GM23338 (cell line): ENCODE measurements at regions not wholly inside any gene's neighbourhood (a gene's known extent, or its start where the extent isn't known, plus 50 kb on each side); places are given as distances from the start of the nearest gene placed in this dataset.

Experiments
- ATAC-seq: fragments of 200-7000 bp; cut with Tn5 transposase; 3 replicates; pipeline ENCODE4 v1.9.1; 2020
- DNase-seq: peaks from one replicate; pipeline ENCODE4 v3.0.0-alpha.2; 2015; ENCODE audit warnings: low spot score
- H2AFZ ChIP-seq: fragments of 200-600 bp; sonication (generic); 2 replicates; pipeline ENCODE4 v1.8.0; 2016; ENCODE audit warnings: antibody characterized with exemption, mild to moderate bottlenecking, moderate library complexity
- H3F3A ChIP-seq: fragments of 200-600 bp; sonication (generic); replicated peaks from 2 replicates; pipeline ENCODE4 v1.8.0; 2017; ENCODE audit warnings: antibody characterized with exemption, mixed run types, low read depth
- H3K27ac ChIP-seq: fragments of 200-600 bp; sonication (generic); 2 replicates; pipeline ENCODE4 v1.6.1; 2016; ENCODE audit warnings: low read depth
- H3K27me3 ChIP-seq: fragments of 200-600 bp; sonication (generic); 2 replicates; pipeline ENCODE4 v1.8.0; 2016; ENCODE audit warnings: mild to moderate bottlenecking, mixed run types, moderate library complexity; ENCODE audit not compliant: insufficient read depth
- H3K36me3 ChIP-seq: fragments of 200-600 bp; sonication (generic); 2 replicates; pipeline ENCODE4 v1.8.0; 2016; ENCODE audit warnings: mild to moderate bottlenecking; ENCODE audit not compliant: insufficient read depth
- H3K4me1 ChIP-seq: fragments of 200-600 bp; sonication (generic); 2 replicates; pipeline ENCODE4 v1.8.0; 2016; ENCODE audit warnings: mild to moderate bottlenecking, moderate library complexity; ENCODE audit not compliant: insufficient read depth
- H3K4me2 ChIP-seq: fragments of 200-600 bp; sonication (generic); 2 replicates; pipeline ENCODE4 v1.7.1; 2017; ENCODE audit warnings: mixed run types
- H3K4me3 ChIP-seq: fragments of 200-600 bp; sonication (generic); 2 replicates; pipeline ENCODE4 v1.6.1; 2016; ENCODE audit warnings: mixed run types
- H3K79me2 ChIP-seq: fragments of 200-600 bp; sonication (generic); replicated peaks from 2 replicates; pipeline ENCODE4 v1.8.0; 2017; ENCODE audit warnings: mild to moderate bottlenecking; ENCODE audit not compliant: insufficient read depth
- H3K9me2 ChIP-seq: fragments of 200-600 bp; sonication (generic); 2 replicates; pipeline ENCODE4 v1.8.0; 2017; ENCODE audit not compliant: insufficient read depth
- H4K20me1 ChIP-seq: fragments of 200-600 bp; sonication (generic); replicated peaks from 2 replicates; pipeline ENCODE4 v1.8.0; 2017; ENCODE audit warnings: mild to moderate bottlenecking; ENCODE audit not compliant: insufficient read depth
- H3K27ac Mint-ChIP-seq: 2 replicates; pipeline ENCODE4 v1.8.0; 2020; ENCODE audit warnings: inconsistent platforms, mild to moderate bottlenecking, moderate library complexity, mixed read lengths
- H3K27me3 Mint-ChIP-seq: 3 replicates; pipeline ENCODE4 v1.8.0; 2022; ENCODE audit warnings: low read depth, mild to moderate bottlenecking, moderate library complexity, mixed read lengths, inconsistent platforms; ENCODE audit not compliant: insufficient read depth, poor library complexity
- H3K36me3 Mint-ChIP-seq: 3 replicates; pipeline ENCODE4 v1.8.0; 2021; ENCODE audit warnings: low read depth, mild to moderate bottlenecking, inconsistent platforms, moderate library complexity, mixed read lengths
- H3K4me1 Mint-ChIP-seq: 3 replicates; pipeline ENCODE4 v1.8.0; 2020; ENCODE audit warnings: mild to moderate bottlenecking, inconsistent platforms, mixed read lengths
- H3K4me3 Mint-ChIP-seq: 3 replicates; pipeline ENCODE4 v1.8.0; 2021; ENCODE audit warnings: moderate library complexity, mild to moderate bottlenecking, inconsistent platforms, mixed read lengths
- H3K9me3 Mint-ChIP-seq: 3 replicates; pipeline ENCODE4 v1.8.0; 2020; ENCODE audit warnings: moderate library complexity, mild to moderate bottlenecking, inconsistent platforms, mixed read lengths
- CREB1 ChIP-seq: fragments of 250-450 bp; sonication (Bioruptor Pico); IDR thresholded peaks from 2 replicates; pipeline ENCODE4 v1.5.0; 2020; ENCODE audit warnings: low read depth, mild to moderate bottlenecking, moderate library complexity
- EZH2phosphoT487 ChIP-seq: fragments of 200-600 bp; sonication (generic); IDR thresholded peaks from one replicate; pipeline ENCODE4 v1.8.1; 2018; ENCODE audit warnings: antibody characterized with exemption; ENCODE audit not compliant: unreplicated experiment
- NANOG ChIP-seq: IDR thresholded peaks from 2 replicates; pipeline ENCODE4 v1.6.1; 2016; ENCODE audit warnings: antibody characterized with exemption, borderline replicate concordance
- POLR2AphosphoS5 ChIP-seq: IDR thresholded peaks from 2 replicates; pipeline ENCODE4 v1.6.1; 2016; ENCODE audit warnings: antibody characterized with exemption, low read depth
- STAT1 ChIP-seq: IDR thresholded peaks from one replicate; pipeline ENCODE4 v1.6.1; 2016; ENCODE audit warnings: antibody characterized with exemption; ENCODE audit not compliant: unreplicated experiment
- ZNF114 ChIP-seq: fragments of 250-450 bp; sonication (Bioruptor Pico); IDR thresholded peaks from 2 replicates; pipeline ENCODE4 v1.5.0; 2020; ENCODE audit warnings: mild to moderate bottlenecking, moderate library complexity
- ZNF462 ChIP-seq: fragments of 250-450 bp; sonication (Bioruptor Pico); IDR thresholded peaks from 2 replicates; pipeline ENCODE4 v1.5.0; 2020; ENCODE audit warnings: mild to moderate bottlenecking, moderate library complexity
- TF ChIP-seq, protein P1 (sequence below): IDR thresholded peaks from one replicate; pipeline ENCODE4 v1.6.1; 2018; ENCODE audit warnings: antibody characterized with exemption; ENCODE audit not compliant: unreplicated experiment

DNA sequence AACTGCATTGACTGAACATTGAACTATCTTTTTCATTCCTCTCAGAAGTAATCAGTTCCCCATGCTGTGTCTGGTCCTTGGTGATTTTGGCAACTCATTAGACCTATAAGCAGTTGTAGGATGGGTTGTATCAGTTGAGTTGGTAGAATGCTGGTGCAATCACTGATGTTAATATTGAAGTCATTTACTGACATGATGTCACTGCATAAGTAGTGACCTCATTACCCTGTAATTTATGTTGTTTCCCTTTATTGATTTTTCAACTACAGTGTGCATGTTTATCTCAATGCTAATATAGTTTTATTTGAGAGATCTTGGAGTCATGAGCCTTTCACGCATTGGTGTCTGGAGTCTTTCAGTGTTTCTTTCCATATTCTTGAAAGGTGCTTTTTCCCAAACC is 275.0 kb downstream of the SPATA31D1 start:
- H4K20me1 ChIP-seq: no peaks in the 10 kb centered on the region
- Mint-ChIP-seq H3K4me3 (no peak overlapping the region), H3K9me3 (no peaks in the 10 kb centered on the region), H3K36me3 (0 out of 3 replicates have a peak, but pooled peaks cover 4% of the 10 kb centered on the region), H3K27ac (no peak overlapping the region), H3K4me1 (peaks cover 6% of the 10 kb centered on the region), H3K27me3 (no peaks in the 10 kb centered on the region)
- H3K36me3 ChIP-seq: no peaks in the 10 kb centered on the region
- no peak overlapping the region for H2AFZ ChIP-seq
- peaks cover 5% of the 10 kb centered on the region; the same call in 1 of the 2 replicates for H3K9me2 ChIP-seq
- no peaks in the 10 kb centered on the region for H3F3A ChIP-seq
- TF ChIP-seq, protein P1, sequence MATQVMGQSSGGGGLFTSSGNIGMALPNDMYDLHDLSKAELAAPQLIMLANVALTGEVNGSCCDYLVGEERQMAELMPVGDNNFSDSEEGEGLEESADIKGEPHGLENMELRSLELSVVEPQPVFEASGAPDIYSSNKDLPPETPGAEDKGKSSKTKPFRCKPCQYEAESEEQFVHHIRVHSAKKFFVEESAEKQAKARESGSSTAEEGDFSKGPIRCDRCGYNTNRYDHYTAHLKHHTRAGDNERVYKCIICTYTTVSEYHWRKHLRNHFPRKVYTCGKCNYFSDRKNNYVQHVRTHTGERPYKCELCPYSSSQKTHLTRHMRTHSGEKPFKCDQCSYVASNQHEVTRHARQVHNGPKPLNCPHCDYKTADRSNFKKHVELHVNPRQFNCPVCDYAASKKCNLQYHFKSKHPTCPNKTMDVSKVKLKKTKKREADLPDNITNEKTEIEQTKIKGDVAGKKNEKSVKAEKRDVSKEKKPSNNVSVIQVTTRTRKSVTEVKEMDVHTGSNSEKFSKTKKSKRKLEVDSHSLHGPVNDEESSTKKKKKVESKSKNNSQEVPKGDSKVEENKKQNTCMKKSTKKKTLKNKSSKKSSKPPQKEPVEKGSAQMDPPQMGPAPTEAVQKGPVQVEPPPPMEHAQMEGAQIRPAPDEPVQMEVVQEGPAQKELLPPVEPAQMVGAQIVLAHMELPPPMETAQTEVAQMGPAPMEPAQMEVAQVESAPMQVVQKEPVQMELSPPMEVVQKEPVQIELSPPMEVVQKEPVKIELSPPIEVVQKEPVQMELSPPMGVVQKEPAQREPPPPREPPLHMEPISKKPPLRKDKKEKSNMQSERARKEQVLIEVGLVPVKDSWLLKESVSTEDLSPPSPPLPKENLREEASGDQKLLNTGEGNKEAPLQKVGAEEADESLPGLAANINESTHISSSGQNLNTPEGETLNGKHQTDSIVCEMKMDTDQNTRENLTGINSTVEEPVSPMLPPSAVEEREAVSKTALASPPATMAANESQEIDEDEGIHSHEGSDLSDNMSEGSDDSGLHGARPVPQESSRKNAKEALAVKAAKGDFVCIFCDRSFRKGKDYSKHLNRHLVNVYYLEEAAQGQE: no peak
- no peak for TF ChIP-seq NANOG
- DNase-seq (no peak), ATAC-seq (no peak)
- no peak overlapping the region for H3K4me3 ChIP-seq
- peaks cover 13% of the 10 kb centered on the region for H3K4me1 ChIP-seq
- H3K4me2 ChIP-seq: no peak overlapping the region
- no peak overlapping the region for H3K27ac ChIP-seq
- no peaks in the 10 kb centered on the region for H3K79me2 ChIP-seq
- H3K27me3 ChIP-seq: no peaks in the 10 kb centered on the region

DNA sequence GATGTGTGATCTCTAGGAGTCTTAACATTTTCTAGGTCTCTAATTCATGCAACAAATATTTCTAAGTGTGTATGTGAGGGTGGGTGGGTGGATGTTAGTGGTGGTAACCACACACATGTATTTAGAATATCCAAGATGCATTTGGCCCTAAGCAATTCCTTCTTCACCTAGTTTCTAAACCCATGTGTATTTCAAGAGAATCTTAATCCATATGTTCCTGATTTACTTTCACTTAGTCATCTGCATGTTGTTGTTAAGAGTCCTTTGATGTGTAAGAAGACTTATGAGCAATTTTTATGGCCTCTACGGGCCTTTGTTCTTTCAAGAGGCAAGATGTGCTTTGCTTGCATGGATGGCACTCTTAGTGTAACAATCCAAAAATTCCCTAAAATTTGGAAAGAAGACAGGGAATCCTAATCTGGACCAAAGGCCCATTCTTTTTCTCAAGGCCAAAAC is 282.6 kb downstream of the SPATA31D1 start:
- no peak overlapping the region for H3K27ac ChIP-seq
- no peaks in the 10 kb centered on the region for H3K36me3 ChIP-seq
- H3K4me2 ChIP-seq: no peak overlapping the region
- ATAC-seq (no peak), DNase-seq (no peak)
- Mint-ChIP-seq H3K36me3 (no peaks in the 10 kb centered on the region), H3K27me3 (peaks cover 2% of the 10 kb centered on the region), H3K4me3 (no peak overlapping the region), H3K27ac (no peak overlapping the region), H3K4me1 (peaks cover 6% of the 10 kb centered on the region), H3K9me3 (no peaks in the 10 kb centered on the region)
- peaks cover 8% of the 10 kb centered on the region for H3K4me1 ChIP-seq
- H3K9me2 ChIP-seq: no peaks in the 10 kb centered on the region
- H3K79me2 ChIP-seq: no peaks in the 10 kb centered on the region
- H2AFZ ChIP-seq: 0 out of 2 replicates have a peak overlapping the region, but pooled peaks have one; percentile 16
- no peaks in the 10 kb centered on the region for H4K20me1 ChIP-seq
- H3F3A ChIP-seq: no peaks in the 10 kb centered on the region
- no peak overlapping the region for H3K4me3 ChIP-seq
- H3K27me3 ChIP-seq: no peaks in the 10 kb centered on the region
- TF ChIP-seq, protein P1: no peak
- TF ChIP-seq EZH2phosphoT487: no peak
- no peak for TF ChIP-seq NANOG
- no peak for TF ChIP-seq ZNF114
- TF ChIP-seq POLR2AphosphoS5: no peak
- TF ChIP-seq STAT1: no peak
- TF ChIP-seq CREB1 (CRISPR knock-in tag): no peak
- no peak for TF ChIP-seq ZNF462 (CRISPR knock-in tag)
